ENCODE measurements at regions not wholly inside any gene's neighbourhood (a gene's known extent, or its start where the extent isn't known, plus 50 kb on each side); places are given as distances from the start of the nearest gene placed in this dataset.

DNA sequence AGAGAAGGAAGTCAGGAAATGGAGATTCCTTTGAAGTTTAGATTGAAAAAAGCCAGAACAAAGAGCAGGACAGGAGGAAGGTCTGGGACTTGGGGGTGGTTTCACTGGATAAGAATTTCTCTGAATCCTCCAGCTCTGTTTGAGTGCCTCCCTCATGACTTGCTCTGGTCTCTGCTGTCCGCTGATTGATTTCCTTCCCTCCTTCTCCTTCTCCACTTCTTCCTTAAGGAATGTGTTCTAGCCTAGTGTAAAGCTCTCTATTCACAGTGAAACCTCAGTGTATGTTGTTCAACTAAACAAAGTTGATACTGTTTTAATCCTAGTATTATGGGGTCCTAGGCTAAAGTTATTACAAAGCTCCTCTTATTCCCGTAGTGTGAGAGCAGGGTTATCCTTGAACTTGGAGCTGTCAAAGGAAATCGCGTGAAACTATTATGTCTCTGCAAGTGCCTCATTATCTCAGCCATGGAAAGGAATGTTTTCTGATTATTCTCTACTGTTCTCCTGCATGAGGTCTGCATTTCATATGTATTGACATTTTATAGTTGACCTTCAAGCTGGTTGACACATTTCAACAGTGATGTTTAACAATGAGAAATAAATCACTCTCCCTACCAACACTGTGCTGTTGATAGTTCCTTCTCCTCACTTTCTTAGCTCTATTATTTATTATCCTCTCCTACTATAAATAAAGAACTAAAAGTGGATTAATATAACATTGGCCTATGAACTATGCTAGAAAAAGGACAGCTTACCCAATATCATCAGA lies 82.7 kb upstream of the KCTD3 start:
- no peaks in the 10 kb centered on the region for H3K27me3 ChIP-seq
- no peak overlapping the region for H3K27ac ChIP-seq
- no peak for DNase-seq
- H3K4me1 ChIP-seq, result no peaks in the 10 kb centered on the region
- no peaks in the 10 kb centered on the region for H3K9me3 ChIP-seq
- FAIRE-seq, result no peak
- H3K36me3 ChIP-seq, result no peaks in the 10 kb centered on the region
- no peak for ATAC-seq
- intact Hi-C loops (cut with DNase I), result no loop called here
- WGBS, 2 donors, result 26 to 28% methylated on average over 4 of the region's 4 CpGs
- TF ChIP-seq, protein P1, sequence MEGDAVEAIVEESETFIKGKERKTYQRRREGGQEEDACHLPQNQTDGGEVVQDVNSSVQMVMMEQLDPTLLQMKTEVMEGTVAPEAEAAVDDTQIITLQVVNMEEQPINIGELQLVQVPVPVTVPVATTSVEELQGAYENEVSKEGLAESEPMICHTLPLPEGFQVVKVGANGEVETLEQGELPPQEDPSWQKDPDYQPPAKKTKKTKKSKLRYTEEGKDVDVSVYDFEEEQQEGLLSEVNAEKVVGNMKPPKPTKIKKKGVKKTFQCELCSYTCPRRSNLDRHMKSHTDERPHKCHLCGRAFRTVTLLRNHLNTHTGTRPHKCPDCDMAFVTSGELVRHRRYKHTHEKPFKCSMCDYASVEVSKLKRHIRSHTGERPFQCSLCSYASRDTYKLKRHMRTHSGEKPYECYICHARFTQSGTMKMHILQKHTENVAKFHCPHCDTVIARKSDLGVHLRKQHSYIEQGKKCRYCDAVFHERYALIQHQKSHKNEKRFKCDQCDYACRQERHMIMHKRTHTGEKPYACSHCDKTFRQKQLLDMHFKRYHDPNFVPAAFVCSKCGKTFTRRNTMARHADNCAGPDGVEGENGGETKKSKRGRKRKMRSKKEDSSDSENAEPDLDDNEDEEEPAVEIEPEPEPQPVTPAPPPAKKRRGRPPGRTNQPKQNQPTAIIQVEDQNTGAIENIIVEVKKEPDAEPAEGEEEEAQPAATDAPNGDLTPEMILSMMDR (IDR thresholded peaks at IDR 0.05), result no peak
- H3K4me3 ChIP-seq, result no peak overlapping the region

DNA sequence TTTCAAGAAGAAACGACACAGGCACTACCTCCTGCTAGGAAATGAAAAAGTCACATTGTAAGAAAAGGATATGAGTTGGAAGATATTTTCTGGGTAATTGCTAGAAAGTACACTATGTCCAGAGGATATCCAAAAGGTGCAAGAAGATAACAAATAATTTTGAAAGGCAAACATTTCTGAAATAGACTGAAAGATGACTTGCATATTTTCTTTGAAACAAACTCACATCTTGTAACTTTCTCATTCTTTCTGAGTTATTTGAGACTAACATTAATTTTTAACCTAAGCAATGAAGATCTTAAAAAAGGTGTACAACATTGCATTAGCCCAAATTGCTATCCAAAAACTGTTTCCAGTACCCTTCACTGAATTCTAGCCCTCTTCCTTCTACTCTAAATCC lies 79.6 kb upstream of the KCTD3 start:
- TF ChIP-seq, protein P1 (IDR thresholded peaks at IDR 0.05), result no peak

DNA sequence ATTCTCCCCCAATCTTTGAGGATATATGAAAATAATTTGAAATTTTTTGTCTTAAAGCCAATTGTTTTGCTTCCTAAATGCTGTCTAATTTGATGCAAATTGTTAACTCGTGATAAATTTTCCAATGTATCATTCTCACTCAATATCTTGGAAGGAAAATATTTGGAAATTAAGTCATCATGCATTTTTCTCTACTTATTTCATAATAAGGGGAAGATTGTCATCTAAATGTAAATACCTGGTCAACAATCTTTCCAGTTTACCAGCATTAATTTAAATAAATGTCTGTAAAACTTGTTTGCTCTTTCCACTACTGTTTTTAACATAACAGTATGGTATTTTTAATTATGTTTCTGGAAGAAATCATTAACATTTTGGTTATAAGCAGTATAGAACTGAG lies 78.3 kb upstream of the KCTD3 start:
- WGBS, 2 donors, result 29 to 53% methylated on average over 1 of the region's 1 CpG
- ATAC-seq, result no peak

More for the DNA sequence above, 79.6 kb upstream of the KCTD3 start:
- no peaks in the 10 kb centered on the region for H3K9me3 ChIP-seq
- ATAC-seq (no peak), DNase-seq (no peak), FAIRE-seq (no peak)
- H3K27ac ChIP-seq, result no peak overlapping the region
- no peaks in the 10 kb centered on the region for H3K36me3 ChIP-seq
- no peak overlapping the region for H3K4me3 ChIP-seq
- no peaks in the 10 kb centered on the region for H3K27me3 ChIP-seq
- H3K4me1 ChIP-seq, result no peaks in the 10 kb centered on the region
- intact Hi-C loops (cut with DNase I), result no loop called here
- WGBS, 2 donors, result 65 to 70% methylated on average over 1 of the region's 1 CpG

DNA sequence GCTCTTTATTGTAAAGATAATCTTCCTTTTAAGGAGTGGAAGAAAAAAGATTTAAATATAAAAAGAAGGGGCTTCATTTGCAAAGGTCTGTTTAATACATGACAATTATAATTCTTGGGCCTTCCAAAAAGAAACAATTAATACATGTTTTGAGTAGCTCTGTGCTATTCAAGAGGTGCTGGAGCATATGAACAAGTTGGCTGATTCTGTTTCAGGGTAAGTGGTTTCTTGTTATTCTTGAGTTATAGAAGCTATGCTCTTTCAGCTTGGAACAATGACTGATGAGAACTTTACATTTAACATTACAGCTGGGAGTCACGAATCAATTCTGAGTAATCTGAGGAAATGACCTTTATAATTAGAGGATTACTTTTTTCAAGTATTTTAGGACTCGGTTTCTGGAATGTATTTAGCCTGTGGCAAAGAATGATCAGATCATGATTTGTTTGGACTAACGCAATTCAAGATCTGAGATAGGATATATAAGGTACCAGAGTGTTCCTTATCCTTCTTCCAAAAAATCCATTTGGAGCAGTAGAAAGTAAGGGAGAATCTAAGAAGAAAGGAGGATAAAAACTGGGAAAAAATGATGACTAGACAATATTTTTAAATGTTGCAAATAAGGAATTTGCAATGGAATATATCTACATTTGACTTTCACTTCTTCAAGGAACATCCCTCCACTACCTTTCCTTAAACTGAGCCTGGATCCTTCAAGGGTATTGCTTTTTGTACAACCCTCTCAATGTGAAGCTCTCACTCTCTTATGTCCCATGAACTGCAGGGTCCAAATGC lies 77.1 kb upstream of the KCTD3 start:
- ATAC-seq, result no peak
- no peak for FAIRE-seq
- Histone ChIP-seq H3K9me3 (no peaks in the 10 kb centered on the region), H3K27ac (no peak overlapping the region), H3K4me1 (no peaks in the 10 kb centered on the region), H3K36me3 (no peaks in the 10 kb centered on the region), H3K27me3 (no peaks in the 10 kb centered on the region), H3K4me3 (no peak overlapping the region)
- DNase-seq, result no peak
- intact Hi-C loops (cut with DNase I), result no loop called here
- WGBS, 2 donors, result 56 to 71% methylated on average over 3 of the region's 3 CpGs
- TF ChIP-seq, protein P1 (IDR thresholded peaks at IDR 0.05), result no peak

More for the DNA sequence above, 78.3 kb upstream of the KCTD3 start:
- Histone ChIP-seq H3K27ac (no peak overlapping the region), H3K27me3 (no peaks in the 10 kb centered on the region), H3K9me3 (no peaks in the 10 kb centered on the region), H3K4me3 (no peak overlapping the region), H3K4me1 (no peaks in the 10 kb centered on the region), H3K36me3 (no peaks in the 10 kb centered on the region)
- no peak for FAIRE-seq
- intact Hi-C loops (cut with DNase I), result no loop called here
- no peak for DNase-seq
- TF ChIP-seq, protein P1 (IDR thresholded peaks at IDR 0.05), result no peak

- TF ChIP-seq, protein P1 (IDR thresholded peaks at IDR 0.05), result no peak
- H3K4me3 ChIP-seq, result no peak overlapping the region
- 51 to 61% methylated on average over 7 of the region's 7 CpGs for WGBS, 2 donors
- no peaks in the 10 kb centered on the region for H3K36me3 ChIP-seq
- intact Hi-C loops (cut with DNase I), result no loop called here
- FAIRE-seq, result no peak
- no peak overlapping the region for H3K27ac ChIP-seq
- H3K4me1 ChIP-seq, result no peaks in the 10 kb centered on the region
- DNase-seq, result no peak
- ATAC-seq, result no peak
- H3K27me3 ChIP-seq, result no peaks in the 10 kb centered on the region
- H3K9me3 ChIP-seq, result no peaks in the 10 kb centered on the region
Observed at GRCh38 chr1:215497528-215497927, 69.6 kb upstream of the KCTD3 start.

Measured in pancreas (tissue), 10 donors.